Left colon (tissue), 2 donors: ENCODE measurements at regions not wholly inside any gene's neighbourhood (a gene's known extent, or its start where the extent isn't known, plus 50 kb on each side); places are given as distances from the start of the nearest gene placed in this dataset.
A peak's percentile ranks its signal among the peaks of the same experiment; 100 is the strongest.
"Not testable (repeated sequence)": the region's sequence is repeated elsewhere in the genome, so short reads cannot be mapped to it uniquely, and the experiment has no call there.

Source experiments
- ATAC-seq: fragments of 200-7000 bp; cut with Tn5 transposase; one replicate; pipeline ENCODE4 v1.9.1; 2020; ENCODE audit warnings: mild to moderate bottlenecking, moderate library complexity
- DNase-seq, 2 donors: peaks; one replicate each; pipeline ENCODE4 v3.0.0-alpha.2; 2020
- intact Hi-C, 2 donors: fragments of 100-400 bp; cut with DNase I in 1 of 2; cut with micrococcal nuclease in 1 of 2; formaldehyde crosslinking; loops; one replicate each; pipeline versions ENCODE4 v1.11.2 to v1.14.0; 2022; cut with DNase I, micrococcal nuclease
- donor health status: DM: no; HTN: no; CAD: no.
- donor health status: DM: yes; HTN: yes; CAD: no.

- DNase-seq (peak in 1 of 2 donors; percentile 6), ATAC-seq (no peak)
- intact Hi-C loops = no loop called here
Observed at GRCh38 chrX:140190441-140191108, 225.3 kb upstream of the CXorf66 start.

GRCh38 chrX:140180585-140180984 is 215.3 kb upstream of the CXorf66 start:
- ATAC-seq = no peak
- no peak for DNase-seq
- intact Hi-C loops = no loop called here

- DNase-seq (no peak), ATAC-seq (no peak)
- intact Hi-C loops = no loop called here
Observed at GRCh38 chrX:140177821-140178220, 212.5 kb upstream of the CXorf66 start.

GRCh38 chrX:140172401-140172800 is 207.1 kb upstream of the CXorf66 start:
- DNase-seq (no peak), ATAC-seq (no peak)
- intact Hi-C loops = no loop called here

GRCh38 chrX:140167551-140167950 is 202.2 kb upstream of the CXorf66 start:
- ATAC-seq = no peak

GRCh38 chrX:140165849-140166248 is 200.5 kb upstream of the CXorf66 start:
- ATAC-seq = no peak
- no peak for DNase-seq
- intact Hi-C loops = no loop called here

More at GRCh38 chrX:140167551-140167950, 202.2 kb upstream of the CXorf66 start:
- DNase-seq = no peak
- intact Hi-C loops = no loop called here

- DNase-seq (no peak), ATAC-seq (no peak)
- intact Hi-C loops = no loop called here
Observed at GRCh38 chrX:140164391-140164790, 199.1 kb upstream of the CXorf66 start.

GRCh38 chrX:140163371-140164159 is 198.2 kb upstream of the CXorf66 start:
- ATAC-seq (no peak), DNase-seq (no peak)
- intact Hi-C loops = no loop called here

- ATAC-seq = no peak
- intact Hi-C loops = no loop called here
Observed at GRCh38 chrX:140157611-140158010, 192.3 kb upstream of the CXorf66 start.

GRCh38 chrX:140157143-140157542 is 191.8 kb upstream of the CXorf66 start:
- DNase-seq (no peak), ATAC-seq (no peak)
- intact Hi-C loops = no loop called here

More at GRCh38 chrX:140157611-140158010, 192.3 kb upstream of the CXorf66 start:
- DNase-seq = no peak

GRCh38 chrX:140151316-140151715 is 186.0 kb upstream of the CXorf66 start:
- ATAC-seq = no peak
- intact Hi-C loops = no loop called here
- no peak for DNase-seq

GRCh38 chrX:140149761-140150160 is 184.4 kb upstream of the CXorf66 start:
- no peak for ATAC-seq
- intact Hi-C loops = no loop called here

GRCh38 chrX:140141444-140142029 is 176.2 kb upstream of the CXorf66 start:
- DNase-seq (peak in 1 of 2 donors; percentile 9), ATAC-seq (peak; percentile 45)
- intact Hi-C loops = no loop called here

More at GRCh38 chrX:140149761-140150160, 184.4 kb upstream of the CXorf66 start:
- no peak for DNase-seq

GRCh38 chrX:140138492-140138891 is 173.2 kb upstream of the CXorf66 start:
- intact Hi-C loops = loop anchor here in 1 of 2 donors (2.0 kb wide), 1 partner anchor 62 kb away; no protein-coding TSS in a partner anchor

GRCh38 chrX:140138065-140138464 is 172.7 kb upstream of the CXorf66 start:
- intact Hi-C loops = loop anchor here in 1 of 2 donors (2.0 kb wide), 1 partner anchor 61 kb away; no protein-coding TSS in a partner anchor
- ATAC-seq, DNase-seq: not testable (repeated sequence)

More at GRCh38 chrX:140138492-140138891, 173.2 kb upstream of the CXorf66 start:
- ATAC-seq, DNase-seq: not testable (repeated sequence)

- no peak for ATAC-seq
- intact Hi-C loops = no loop called here
- no peak for DNase-seq
Observed at GRCh38 chrX:140132937-140133336, 167.6 kb upstream of the CXorf66 start.

- ATAC-seq (no peak), DNase-seq (no peak)
- intact Hi-C loops = no loop called here
Observed at GRCh38 chrX:140123446-140123845, 158.1 kb upstream of the CXorf66 start.

- DNase-seq, intact Hi-C loops: not testable (repeated sequence)
Observed at GRCh38 chrX:140114059-140114458, 148.7 kb upstream of the CXorf66 start.

GRCh38 chrX:140110081-140110650 is 144.8 kb upstream of the CXorf66 start:
- DNase-seq = no peak
- intact Hi-C loops = no loop called here
- ATAC-seq = no peak

More at GRCh38 chrX:140114059-140114458, 148.7 kb upstream of the CXorf66 start:
- ATAC-seq = not testable (repeated sequence)
